Thyroid gland (tissue), 4 donors: ENCODE measurements at regions not wholly inside any gene's neighbourhood (a gene's known extent, or its start where the extent isn't known, plus 50 kb on each side); places are given as distances from the start of the nearest gene placed in this dataset.

Experiments used
- CTCF ChIP-seq, 6 experiments: fragments of 200-600 bp in 3 of 6; fragments of 450-650 bp in 3 of 6; sonication (generic) in 3 of 6; IDR thresholded peaks; one replicate each; pipeline ENCODE4 v1.5.1; 2016 to 2019; ENCODE audit warnings: antibody characterized with exemption in 6 of 6, mild to moderate bottlenecking in 2 of 6, inconsistent platforms in 1 of 6, moderate library complexity in 1 of 6
- POLR2A ChIP-seq, 2 donors: fragments of 450-650 bp; IDR thresholded peaks; one replicate each; pipeline ENCODE4 v1.6.1; 2017; ENCODE audit warnings: antibody characterized with exemption in 2 of 2, mild to moderate bottlenecking in 2 of 2, moderate library complexity in 1 of 2

DNA sequence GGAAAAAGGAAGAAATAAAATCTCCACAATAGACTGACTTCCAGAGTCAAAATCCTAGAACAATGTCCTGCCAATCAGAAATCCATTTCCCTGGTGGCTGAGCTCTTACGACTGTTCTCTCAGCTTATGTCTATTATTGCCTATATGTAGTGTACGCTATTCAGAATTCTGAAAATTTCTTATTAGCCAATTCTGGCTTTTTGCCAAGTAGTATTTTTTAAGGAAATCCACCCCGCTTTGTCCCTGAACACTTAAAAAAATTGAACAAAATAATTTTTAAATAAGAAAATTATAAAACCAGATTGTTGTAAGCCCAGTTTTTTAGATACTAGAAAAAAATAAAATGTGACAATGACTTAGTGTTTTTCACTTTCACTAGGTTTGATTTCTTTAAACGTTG, 143.0 kb downstream of the KCNA5 start:
- no peak for TF ChIP-seq POLR2A (IDR thresholded peaks at IDR 0.05)
- TF ChIP-seq CTCF (IDR thresholded peaks at IDR 0.05): no peak
